Neuronal stem cell (in vitro differentiated cells): ENCODE measurements at regions not wholly inside any gene's neighbourhood (a gene's known extent, or its start where the extent isn't known, plus 50 kb on each side); places are given as distances from the start of the nearest gene placed in this dataset.

Experiments
- DNase-seq: peaks from one replicate; pipeline ENCODE4 v3.0.0-alpha.2; 2013; ENCODE audit warnings: low spot score
- H2AFZ ChIP-seq: one replicate; pipeline ENCODE4 v1.6.1; 2013; ENCODE audit warnings: mild to moderate bottlenecking, low read length, inconsistent platforms
- H2AK5ac ChIP-seq: 2 replicates; pipeline ENCODE4 v1.6.1; 2013; ENCODE audit warnings: low read depth, mild to moderate bottlenecking, inconsistent platforms, low read length, moderate library complexity, mixed read lengths
- H2BK120ac ChIP-seq: 2 replicates; pipeline ENCODE4 v1.6.1; 2013; ENCODE audit warnings: low read depth, mild to moderate bottlenecking, inconsistent platforms, low read length, moderate library complexity, mixed read lengths
- H2BK12ac ChIP-seq: one replicate; pipeline ENCODE4 v1.6.1; 2013; ENCODE audit warnings: low read length, inconsistent platforms
- H2BK15ac ChIP-seq: 2 replicates; pipeline ENCODE4 v1.6.1; 2013; ENCODE audit warnings: mild to moderate bottlenecking, low read length, inconsistent platforms, mixed read lengths
- H2BK5ac ChIP-seq: one replicate; pipeline ENCODE4 v1.6.1; 2013; ENCODE audit warnings: inconsistent platforms, mild to moderate bottlenecking, low read length, moderate library complexity
- H3K14ac ChIP-seq: one replicate; pipeline ENCODE4 v1.6.1; 2013; ENCODE audit warnings: low read length, inconsistent platforms
- H3K18ac ChIP-seq: 2 replicates; pipeline ENCODE4 v1.6.1; 2013; ENCODE audit warnings: low read length, inconsistent platforms
- H3K23ac ChIP-seq: 2 replicates; pipeline ENCODE4 v1.6.1; 2013; ENCODE audit warnings: low read depth, mild to moderate bottlenecking, mixed read lengths, low read length, inconsistent platforms; ENCODE audit not compliant: poor library complexity
- H3K27ac ChIP-seq: replicated peaks from 3 replicates; pipeline ENCODE4 v1.5.1; 2013; ENCODE audit warnings: low read length, inconsistent platforms
- H3K27me3 ChIP-seq, 3 experiments: 2 replicates each; pipeline ENCODE4 v1.6.1; 2013; ENCODE audit warnings: low read length in 3 of 3, mild to moderate bottlenecking in 2 of 3, inconsistent platforms in 1 of 3, low read depth in 1 of 3, mixed read lengths in 1 of 3, moderate library complexity in 1 of 3; ENCODE audit not compliant: control insufficient read depth in 3 of 3, insufficient read depth in 3 of 3
- H3K36me3 ChIP-seq, 2 donors: replicated peaks in 1 of 2; 2 replicates each; pipeline ENCODE4 v1.6.1; 2013; ENCODE audit warnings: low read length in 2 of 2; ENCODE audit not compliant: control insufficient read depth in 2 of 2, insufficient read depth in 2 of 2
- H3K4ac ChIP-seq: 2 replicates; pipeline ENCODE4 v1.6.1; 2013; ENCODE audit warnings: inconsistent platforms, mild to moderate bottlenecking, low read length, moderate library complexity
- H3K4me1 ChIP-seq, 2 donors: 1 replicate in 1 of 2; 2 replicates in 1 of 2; pipeline ENCODE4 v1.6.1; 2013; ENCODE audit warnings: low read length in 2 of 2, low read depth in 1 of 2; ENCODE audit not compliant: control insufficient read depth in 2 of 2, insufficient read depth in 1 of 2
- H3K4me2 ChIP-seq: one replicate; pipeline ENCODE4 v1.6.1; 2013; ENCODE audit warnings: mild to moderate bottlenecking, low read length, inconsistent platforms; ENCODE audit not compliant: insufficient read depth, poor library complexity, severe bottlenecking
- H3K4me3 ChIP-seq, 2 donors: 2 replicates each; pipeline ENCODE4 v1.5.1; 2013; ENCODE audit warnings: low read length in 2 of 2, mild to moderate bottlenecking in 2 of 2, inconsistent platforms in 1 of 2, moderate library complexity in 1 of 2
- H3K79me1 ChIP-seq: one replicate; pipeline ENCODE4 v1.6.1; 2013; ENCODE audit warnings: low read depth, mild to moderate bottlenecking, inconsistent platforms, low read length, moderate library complexity
- H3K9ac ChIP-seq: one replicate; pipeline ENCODE4 v1.6.1; 2013; ENCODE audit warnings: mild to moderate bottlenecking, low read depth, low read length, inconsistent platforms; ENCODE audit not compliant: poor library complexity
- H3K9me3 ChIP-seq, 2 donors: replicated peaks in 1 of 2; 2 replicates each; pipeline versions ENCODE3 to v1.6.1; 2013; ENCODE audit warnings: low read length in 2 of 2, mild to moderate bottlenecking in 2 of 2, inconsistent platforms in 1 of 2, low read depth in 1 of 2, mixed read lengths in 1 of 2, moderate library complexity in 1 of 2; ENCODE audit not compliant: control insufficient read depth in 2 of 2, insufficient read depth in 1 of 2
- H4K8ac ChIP-seq: one replicate; pipeline ENCODE4 v1.6.1; 2013; ENCODE audit warnings: low read depth, mild to moderate bottlenecking, inconsistent platforms, low read length, moderate library complexity
- H4K91ac ChIP-seq: one replicate; pipeline ENCODE4 v1.6.1; 2013; ENCODE audit warnings: low read length, low read depth, mild to moderate bottlenecking, inconsistent platforms; ENCODE audit not compliant: poor library complexity
- WGBS, 2 donors: extraction: QIAGEN DNeasy Blood & Tissue Kit; methylation state at CpG; one replicate each; pipeline ENCODE4 v1.1.7; 2013; ENCODE audit warnings: missing lambda C conversion rate in 2 of 2, mixed read lengths in 1 of 2; ENCODE audit not compliant: insufficient read length in 2 of 2, insufficient replicate concordance in 1 of 2; ENCODE audit errors: extremely low coverage in 2 of 2; 5-methylcytosine and 5-hydroxymethylcytosine counted together

DNA sequence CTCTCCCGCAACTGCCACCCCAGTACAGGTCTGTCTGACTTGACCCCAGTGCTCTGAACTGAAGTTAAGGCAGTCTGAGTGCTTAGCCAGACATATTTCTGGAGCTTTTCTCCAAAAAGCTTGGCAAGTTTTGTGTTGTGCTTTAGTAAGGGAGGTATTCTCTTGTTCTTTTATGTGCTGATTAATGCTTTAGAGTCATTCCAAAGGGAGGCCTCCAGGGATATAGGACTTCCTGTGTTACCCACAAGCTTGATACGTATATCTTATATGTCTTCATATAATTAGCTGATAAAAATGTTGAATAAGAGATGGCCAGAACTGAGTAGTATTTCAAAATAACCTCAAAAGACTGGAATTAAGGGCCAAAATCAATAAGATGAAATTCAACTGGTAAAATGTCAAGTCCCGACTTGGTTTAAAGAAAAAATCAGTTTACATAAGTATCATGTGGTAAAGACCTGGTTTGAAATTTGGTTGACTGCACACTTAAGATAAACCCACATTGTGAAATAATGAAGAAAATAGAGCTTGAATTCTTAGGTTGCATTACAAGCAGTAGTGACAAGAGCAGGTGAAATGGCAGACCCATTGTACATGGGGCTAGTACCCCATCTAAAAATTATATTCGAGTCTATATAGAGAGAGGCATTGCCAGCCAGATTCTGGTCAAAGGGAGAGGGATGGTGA lies 226.9 kb downstream of the SNX19 start:
- H2AK5ac ChIP-seq, result no peak overlapping the region
- H2BK15ac ChIP-seq, result no peak overlapping the region
- H3K27ac ChIP-seq, result no peak overlapping the region
- H3K4me2 ChIP-seq, result no peak overlapping the region
- H3K23ac ChIP-seq, result no peak overlapping the region
- H3K36me3 ChIP-seq, result no peaks in the 10 kb centered on the region
- H3K18ac ChIP-seq, result no peak overlapping the region
- H2BK5ac ChIP-seq, result no peak overlapping the region
- no peak overlapping the region for H3K4ac ChIP-seq
- H2BK12ac ChIP-seq, result no peak overlapping the region
- H3K9ac ChIP-seq, result no peak overlapping the region
- H3K14ac ChIP-seq, result no peak overlapping the region
- peaks cover 0 to 2% of the 10 kb centered on the region in 2 donors for H3K4me1 ChIP-seq
- H3K79me1 ChIP-seq, result no peaks in the 10 kb centered on the region
- no peak overlapping the region for H4K8ac ChIP-seq
- no CpG with 5 or more reads among the region's 4 CpGs for WGBS, 2 donors
- H3K4me3 ChIP-seq, result no peak overlapping the region
- no peaks in the 10 kb centered on the region for H3K27me3 ChIP-seq
- H3K9me3 ChIP-seq, result peaks cover 0 to 2% of the 10 kb centered on the region in 2 donors
- no peak for DNase-seq
- no peak overlapping the region for H2BK120ac ChIP-seq
- H4K91ac ChIP-seq, result no peak overlapping the region
- H2AFZ ChIP-seq, result no peak overlapping the region

DNA sequence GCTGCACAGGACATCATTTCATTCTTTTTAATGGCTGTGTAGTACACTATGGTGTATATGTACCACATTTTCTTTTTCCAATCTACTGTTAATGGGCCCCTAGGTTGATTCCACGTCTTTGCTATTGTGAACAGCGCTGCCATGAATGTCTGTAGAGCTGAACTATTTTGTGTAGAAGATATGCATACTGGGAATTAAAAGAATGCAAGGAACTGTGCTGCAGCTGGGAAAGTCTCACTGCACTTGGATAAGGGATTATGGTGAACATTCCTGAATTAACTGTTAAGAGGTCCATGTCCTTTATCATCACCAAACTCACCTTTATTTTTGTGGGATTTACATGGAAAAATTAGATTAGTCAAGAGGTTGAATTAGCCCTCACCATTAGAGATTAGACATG lies 224.7 kb downstream of the SNX19 start:
- no CpG with 5 or more reads among the region's 2 CpGs for WGBS, 2 donors
- DNase-seq, result no peak

DNA sequence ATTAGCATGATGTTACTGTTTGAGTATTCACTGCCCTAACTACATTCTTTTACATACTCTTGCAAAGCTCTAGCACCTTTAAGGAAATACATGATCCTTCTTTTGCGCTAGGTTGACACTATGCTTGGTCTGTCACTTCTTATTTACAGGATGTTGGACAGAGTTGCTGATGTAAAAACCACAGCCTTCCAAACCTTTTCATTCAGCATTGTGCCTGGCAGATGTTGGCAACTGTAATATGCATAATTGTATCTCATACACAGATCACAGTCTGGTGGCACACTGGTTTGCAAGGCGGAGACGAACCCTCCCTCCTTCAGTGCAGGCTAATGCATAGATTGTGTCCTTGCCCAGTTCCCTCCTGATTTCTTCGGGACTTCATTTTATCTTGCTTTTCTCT lies 224.1 kb downstream of the SNX19 start:
- Histone ChIP-seq H3K23ac (no peak overlapping the region), H2BK120ac (no peak overlapping the region), H2AFZ (no peak overlapping the region), H3K4me2 (no peak overlapping the region), H2BK12ac (no peak overlapping the region), H3K9ac (no peak overlapping the region), H2BK5ac (no peak overlapping the region), H3K4ac (no peak overlapping the region), H4K91ac (no peak overlapping the region), H3K79me1 (no peaks in the 10 kb centered on the region), H4K8ac (no peak overlapping the region), H3K27ac (no peak overlapping the region), H3K36me3 (no peaks in the 10 kb centered on the region), H3K4me3 (no peak overlapping the region), H3K9me3 (no peaks in the 10 kb centered on the region), H2AK5ac (no peak overlapping the region), H3K27me3 (no peaks in the 10 kb centered on the region), H3K4me1 (peaks cover 0 to 2% of the 10 kb centered on the region in 2 donors), H2BK15ac (no peak overlapping the region), H3K18ac (no peak overlapping the region), H3K14ac (no peak overlapping the region)
- no peak for DNase-seq
- no CpG with 5 or more reads among the region's 4 CpGs for WGBS, 2 donors

More for the DNA sequence above, 224.7 kb downstream of the SNX19 start:
- H3K9ac ChIP-seq, result no peak overlapping the region
- H3K4me3 ChIP-seq, result no peak overlapping the region
- H3K4me1 ChIP-seq, result peaks cover 0 to 2% of the 10 kb centered on the region in 2 donors
- H4K8ac ChIP-seq, result no peak overlapping the region
- no peaks in the 10 kb centered on the region for H3K36me3 ChIP-seq
- H2BK12ac ChIP-seq, result no peak overlapping the region
- H2BK15ac ChIP-seq, result no peak overlapping the region
- H2BK120ac ChIP-seq, result no peak overlapping the region
- H3K9me3 ChIP-seq, result peaks cover 0 to 2% of the 10 kb centered on the region in 2 donors
- no peak overlapping the region for H2AK5ac ChIP-seq
- no peak overlapping the region for H3K18ac ChIP-seq
- no peak overlapping the region for H3K27ac ChIP-seq
- no peak overlapping the region for H3K23ac ChIP-seq
- no peak overlapping the region for H3K4ac ChIP-seq
- no peaks in the 10 kb centered on the region for H3K79me1 ChIP-seq
- no peak overlapping the region for H2AFZ ChIP-seq
- no peak overlapping the region for H3K14ac ChIP-seq
- H3K4me2 ChIP-seq, result no peak overlapping the region
- H4K91ac ChIP-seq, result no peak overlapping the region
- H3K27me3 ChIP-seq, result no peaks in the 10 kb centered on the region
- H2BK5ac ChIP-seq, result no peak overlapping the region

DNA sequence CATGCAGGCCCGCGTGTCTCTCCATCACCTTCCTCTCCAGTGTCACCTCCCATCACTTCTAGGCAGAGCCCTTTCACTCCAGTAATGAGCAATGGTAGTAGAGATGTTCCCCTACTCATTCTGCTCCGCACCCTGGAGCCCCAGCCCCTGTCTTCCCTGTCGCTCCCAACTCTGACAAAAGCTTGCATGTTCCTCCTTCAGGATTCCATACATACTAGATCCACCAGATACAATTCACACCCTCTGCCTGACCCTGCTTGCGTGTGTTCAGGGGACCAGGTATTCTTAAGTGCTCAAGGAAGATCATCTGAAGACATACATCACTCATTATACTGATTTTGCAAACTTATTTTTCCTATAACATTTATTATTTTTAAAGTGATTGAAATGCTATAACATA lies 222.7 kb downstream of the SNX19 start:
- no CpG with 5 or more reads among the region's 5 CpGs for WGBS, 2 donors
- no peaks in the 10 kb centered on the region for H3K79me1 ChIP-seq

More for the DNA sequence above, 222.7 kb downstream of the SNX19 start:
- no peak for DNase-seq
- Histone ChIP-seq H2AK5ac (no peak overlapping the region), H2BK120ac (no peak overlapping the region), H4K91ac (no peak overlapping the region), H2BK12ac (no peak overlapping the region), H3K4me3 (no peak overlapping the region), H4K8ac (no peak overlapping the region), H2BK5ac (no peak overlapping the region), H3K27ac (no peak overlapping the region), H3K23ac (no peak overlapping the region), H3K9ac (no peak overlapping the region), H3K36me3 (no peaks in the 10 kb centered on the region), H3K27me3 (no peaks in the 10 kb centered on the region), H2BK15ac (no peak overlapping the region), H3K18ac (no peak overlapping the region), H3K9me3 (no peaks in the 10 kb centered on the region), H3K14ac (no peak overlapping the region), H2AFZ (no peak overlapping the region), H3K4ac (no peak overlapping the region), H3K4me1 (peaks cover 0 to 5% of the 10 kb centered on the region in 2 donors), H3K4me2 (no peak overlapping the region)
